UCSD-AML1 (cell line): ENCODE measurements at regions not wholly inside any gene's neighbourhood (a gene's known extent, or its start where the extent isn't known, plus 50 kb on each side); places are given as distances from the start of the nearest gene placed in this dataset.

Source experiments
- DNase-seq: peaks from one replicate; lab custom pipeline; 2025; ENCODE audit not compliant: unreplicated experiment; lab: John Stamatoyannopoulos, UW

DNA sequence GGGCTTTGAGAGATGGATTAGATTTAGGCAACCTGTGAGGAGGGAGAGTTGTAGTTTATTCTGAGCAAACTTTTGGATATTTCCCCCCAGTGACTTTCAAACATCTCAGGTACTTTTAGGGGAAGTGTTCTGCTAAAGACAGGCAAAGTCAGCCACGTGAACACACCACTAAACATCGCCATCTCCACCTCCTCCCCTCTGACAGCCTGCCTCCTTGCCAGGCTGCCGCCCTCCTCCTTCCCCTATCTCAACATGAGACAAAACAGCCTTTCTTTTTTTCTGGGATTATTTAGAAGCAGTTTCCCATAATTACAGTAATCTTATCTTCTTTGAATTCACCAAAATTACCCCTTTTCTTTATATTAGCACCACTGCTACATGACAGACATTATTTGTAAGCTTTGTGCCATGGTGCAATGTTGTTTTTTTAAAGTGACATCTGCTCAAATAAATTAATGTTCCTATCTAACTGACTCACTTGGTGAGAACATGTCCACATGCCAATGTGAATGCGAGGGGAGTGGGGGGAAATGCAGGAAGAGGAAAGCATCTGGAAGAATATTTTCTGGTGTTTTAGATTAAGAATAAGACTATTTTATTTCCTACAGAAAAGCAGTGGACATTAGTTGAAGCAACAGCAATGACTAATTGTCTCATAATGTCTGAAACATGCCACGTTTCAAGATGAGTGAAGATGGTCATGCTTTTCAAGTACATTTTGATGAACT, 147.8 kb upstream of the ATP1B1 start:
- no peak for DNase-seq

DNA sequence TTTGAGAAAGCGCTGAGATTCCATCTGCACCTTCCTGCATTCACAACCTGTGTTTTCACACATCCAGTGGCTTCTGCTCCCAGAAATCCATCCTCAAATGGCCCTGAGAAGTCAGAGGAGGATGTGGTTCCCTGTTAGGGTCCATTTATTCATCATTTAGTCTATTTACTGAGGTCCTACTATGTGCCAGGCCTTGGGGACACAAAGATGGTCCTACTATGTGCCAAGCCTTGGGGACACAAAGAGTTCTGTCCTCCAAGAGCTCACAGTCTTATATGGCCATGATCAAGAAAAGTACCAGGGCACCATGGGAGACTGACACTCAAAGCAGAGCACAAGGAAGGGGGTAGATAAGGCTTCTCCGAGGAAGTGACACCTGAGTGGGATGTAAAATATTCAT, 147.1 kb upstream of the ATP1B1 start:
- no peak for DNase-seq

DNA sequence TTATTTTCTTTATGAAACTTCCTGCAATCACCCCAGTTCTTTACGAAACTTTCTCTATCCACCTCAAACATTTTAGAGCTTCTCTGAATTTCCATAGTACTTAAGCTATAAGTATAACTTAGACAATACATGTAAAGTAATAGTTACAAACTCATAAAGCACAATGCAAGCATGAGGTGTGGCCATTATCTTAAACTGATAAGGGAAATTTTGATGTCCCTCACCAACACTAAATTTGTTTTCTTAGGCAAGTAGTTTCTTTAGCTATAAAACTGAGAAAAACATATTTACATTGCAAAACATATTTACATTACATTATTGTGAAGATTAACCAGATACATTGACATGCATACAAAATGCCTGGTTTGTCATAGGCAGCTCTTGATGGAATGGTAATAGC, 146.4 kb upstream of the ATP1B1 start:
- no peak for DNase-seq

DNA sequence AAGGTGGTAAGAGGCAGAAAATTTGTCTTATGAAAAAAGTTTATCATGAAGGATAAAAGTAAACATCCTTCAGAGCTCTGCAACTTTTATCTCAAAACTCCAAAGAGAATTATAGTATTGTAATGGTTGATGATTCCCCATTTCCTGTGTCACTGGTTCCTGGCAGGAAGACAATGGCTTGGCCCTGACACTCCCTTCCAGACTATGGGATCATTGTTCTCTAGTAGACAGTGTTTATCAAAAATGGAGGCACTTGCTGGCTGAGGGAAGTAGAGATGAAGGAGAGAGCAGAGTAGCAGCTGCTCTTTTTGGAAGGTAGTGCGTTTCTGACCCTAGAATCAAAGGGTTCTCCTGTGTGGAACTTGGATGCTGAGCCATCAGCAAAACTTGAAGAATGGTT, 145.9 kb upstream of the ATP1B1 start:
- no peak for DNase-seq

DNA sequence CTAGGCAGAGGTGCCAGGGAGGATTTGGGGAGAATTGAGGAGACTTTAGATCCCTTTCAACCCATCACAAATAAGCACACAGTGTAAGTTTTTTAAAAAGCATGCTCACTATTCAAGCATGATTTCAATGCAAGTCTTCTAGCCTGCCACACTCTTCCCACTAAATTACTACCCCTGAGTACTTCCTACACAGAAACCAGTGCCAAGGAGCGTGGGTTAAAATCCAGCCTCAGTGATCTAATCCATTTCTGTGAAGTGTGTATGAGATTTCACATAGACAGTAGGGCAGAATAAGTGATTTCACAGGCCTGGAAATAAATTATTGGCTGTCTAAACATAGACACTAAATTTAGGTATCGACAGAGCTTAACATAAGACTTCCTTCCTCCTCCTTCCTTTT, 142.9 kb upstream of the ATP1B1 start:
- no peak for DNase-seq

DNA sequence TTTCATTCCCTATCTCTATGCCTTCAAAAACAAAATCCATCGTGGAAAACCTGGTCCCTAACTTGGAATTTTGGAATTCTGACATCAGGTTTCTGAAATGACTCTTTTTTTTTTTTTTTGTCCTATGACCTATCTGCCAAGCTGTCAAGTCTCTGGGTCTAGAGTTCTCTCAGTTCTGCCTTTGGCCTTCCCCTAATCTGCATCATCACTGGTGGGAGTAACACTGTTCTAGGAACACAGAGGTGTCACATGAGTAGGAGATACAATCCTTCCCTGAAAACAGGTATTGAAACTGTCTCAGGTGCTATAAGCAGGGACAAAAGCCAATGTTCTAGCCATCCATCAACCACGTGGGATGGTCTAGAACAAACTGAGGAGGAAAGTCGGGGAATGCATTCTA, 142.0 kb upstream of the ATP1B1 start:
- no peak for DNase-seq

DNA sequence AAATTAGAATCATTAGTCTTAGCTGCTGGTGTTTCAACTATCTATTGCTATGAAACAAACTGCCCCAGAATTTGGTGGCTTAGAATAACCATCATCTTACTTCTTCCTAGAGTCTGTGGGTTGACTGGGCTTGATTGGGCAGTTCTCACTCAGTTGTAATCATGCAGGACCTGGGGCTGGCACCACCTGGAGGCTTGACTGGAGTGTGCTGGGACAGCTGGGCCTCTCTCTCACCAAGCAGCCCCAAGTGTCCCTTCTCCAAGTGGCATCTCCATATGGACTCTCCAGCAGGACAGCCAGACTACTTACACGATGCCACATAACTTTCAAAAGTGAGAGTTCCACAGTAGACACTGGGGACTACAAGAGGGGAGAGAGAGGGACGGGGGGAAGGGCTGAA, 140.3 kb upstream of the ATP1B1 start:
- no peak for DNase-seq

DNA sequence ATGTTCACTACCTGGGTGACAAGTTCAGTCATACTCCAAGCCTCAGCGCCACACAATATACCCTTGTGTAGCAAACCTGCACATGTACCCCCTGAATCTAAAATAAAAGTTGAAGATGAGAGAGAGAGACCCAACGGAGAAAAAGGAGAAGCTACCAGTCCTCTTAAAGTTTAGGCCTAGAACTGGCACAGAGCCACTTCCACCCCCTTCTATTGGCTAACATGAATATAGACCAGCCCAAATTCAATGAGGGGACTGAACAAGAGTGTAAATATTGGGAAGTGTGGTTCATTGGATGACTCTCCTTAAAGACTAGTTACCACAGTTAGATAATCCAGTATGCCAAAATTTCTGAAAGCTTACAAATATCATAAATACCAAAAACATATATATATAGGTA, 139.9 kb upstream of the ATP1B1 start:
- DNase-seq, result no peak

DNA sequence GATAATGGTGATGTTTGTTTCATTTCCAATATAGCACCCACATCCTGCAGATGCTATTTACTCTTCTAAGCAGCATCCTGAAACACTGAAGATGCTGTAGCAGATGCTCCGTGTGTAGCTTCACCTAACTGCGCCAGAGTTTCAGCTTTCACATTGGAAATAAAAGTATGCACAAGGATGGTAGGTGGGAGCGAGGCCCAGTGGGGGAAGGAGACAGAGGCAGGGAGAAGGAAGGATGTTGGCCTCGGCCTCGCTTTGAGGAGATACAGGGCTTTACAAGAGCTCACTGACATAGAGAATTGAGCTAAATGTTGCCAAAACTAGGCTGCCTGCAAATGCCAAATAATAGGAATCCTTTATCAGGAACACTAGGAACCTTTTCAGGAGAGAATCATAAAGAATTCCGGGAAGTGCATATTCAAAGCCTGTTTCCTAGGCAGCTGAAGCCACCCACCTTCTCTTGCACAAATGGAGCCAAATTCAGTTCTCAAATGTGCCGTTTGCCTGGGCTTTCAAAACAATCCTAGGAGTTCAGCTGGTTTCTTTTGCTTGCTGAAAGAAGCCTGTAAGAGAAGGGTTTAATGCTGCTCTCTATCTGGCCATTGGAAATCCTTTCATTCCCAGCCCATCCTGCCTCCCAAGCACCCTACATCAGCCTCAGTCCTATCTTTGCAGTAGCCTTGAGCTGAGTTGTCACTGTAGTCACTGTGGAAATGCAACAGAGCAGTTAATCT, 135.4 kb upstream of the ATP1B1 start:
- no peak for DNase-seq

DNA sequence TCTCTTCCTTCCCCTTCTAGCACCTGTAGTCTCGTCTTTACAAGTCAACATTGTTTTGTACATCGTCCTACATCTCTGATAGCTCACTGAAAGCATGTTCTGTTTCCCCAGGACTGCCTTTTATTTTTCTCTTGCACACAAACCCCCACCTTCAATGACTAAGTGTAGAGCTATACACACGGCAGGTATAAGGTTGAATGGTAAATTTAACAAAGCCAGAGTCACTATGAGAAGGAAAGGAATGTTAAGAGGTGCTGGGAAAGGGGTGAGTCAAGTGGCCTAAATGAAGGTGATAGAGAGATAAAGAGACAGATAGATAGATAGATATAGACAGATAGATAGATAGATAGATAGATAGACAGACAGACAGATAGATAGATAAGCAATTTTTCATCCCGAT, 134.3 kb upstream of the ATP1B1 start:
- DNase-seq, result no peak

DNA sequence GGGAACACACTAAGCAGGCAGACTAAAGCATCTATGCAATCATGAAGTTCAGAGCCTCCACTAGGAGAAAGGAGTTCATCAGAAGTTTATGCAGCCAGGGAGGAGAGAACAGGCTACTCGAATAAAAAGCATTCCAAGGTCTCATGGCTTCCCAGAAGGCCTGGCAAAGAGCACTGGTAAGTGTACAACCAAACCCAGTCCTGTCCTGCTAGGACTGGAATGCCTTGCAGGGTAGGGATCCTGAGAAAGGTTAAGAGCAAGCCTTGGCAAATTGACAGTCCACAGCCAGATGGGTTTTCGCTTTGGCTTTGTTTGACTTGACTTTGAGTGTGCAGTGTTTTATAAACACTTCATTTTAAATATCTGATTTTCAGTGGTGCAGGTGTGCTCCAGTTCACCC, 133.6 kb upstream of the ATP1B1 start:
- no peak for DNase-seq

DNA sequence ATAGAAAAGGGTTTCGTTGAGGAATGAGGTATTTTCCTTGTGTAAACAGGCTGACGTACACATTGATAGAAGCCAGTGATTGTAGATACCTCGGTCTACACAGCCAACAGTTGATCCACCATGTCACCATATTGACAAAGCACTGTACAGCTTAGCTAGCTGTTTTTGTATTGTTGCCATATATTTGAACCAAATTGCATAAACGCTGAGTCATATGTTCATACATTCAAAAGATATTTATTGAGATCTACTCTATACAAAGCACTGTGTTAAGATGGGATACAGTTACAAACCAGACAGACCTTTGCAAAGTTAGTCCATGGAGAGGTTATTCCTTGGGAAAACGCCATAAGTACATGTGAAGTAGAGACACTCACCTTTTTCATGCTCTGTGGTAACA, 132.4 kb upstream of the ATP1B1 start:
- DNase-seq, result no peak

DNA sequence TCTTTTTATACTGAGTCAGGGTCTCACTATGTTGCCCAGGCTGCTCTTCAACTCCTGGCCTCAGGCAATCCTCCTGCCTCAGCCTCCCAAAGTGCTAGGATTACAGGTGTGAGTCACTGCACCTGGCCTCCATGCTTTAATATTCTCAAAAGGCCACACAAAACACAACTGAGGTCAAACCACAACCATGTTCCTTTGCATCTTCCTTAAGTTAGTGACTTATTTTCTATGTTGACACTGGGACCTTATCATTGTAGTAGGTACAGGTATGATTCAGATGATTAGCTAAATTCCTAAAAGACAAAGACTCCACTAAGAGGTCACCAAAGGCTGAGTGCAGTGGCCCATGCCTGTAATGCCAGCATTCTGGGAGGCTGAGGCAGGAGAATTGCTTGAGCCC, 131.9 kb upstream of the ATP1B1 start:
- DNase-seq, result no peak

DNA sequence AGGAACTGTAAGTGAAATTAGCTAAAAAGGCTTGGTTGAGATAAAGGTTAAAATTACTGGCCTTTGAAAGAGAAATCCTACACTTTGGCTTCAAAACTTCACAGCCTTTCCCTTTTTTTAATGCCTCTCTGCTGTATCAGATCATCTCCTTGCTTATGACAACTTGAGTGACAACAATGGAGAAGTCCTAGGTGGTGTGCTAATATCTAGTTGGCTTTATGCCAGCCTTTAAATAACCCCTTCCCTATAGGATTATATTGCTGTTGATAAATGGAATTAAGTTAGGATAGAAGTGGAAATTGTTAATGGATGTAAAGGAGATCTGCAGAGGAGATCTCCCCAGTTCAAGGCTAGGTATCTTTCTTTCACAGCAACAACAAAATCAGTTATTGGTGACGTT, 130.2 kb upstream of the ATP1B1 start:
- DNase-seq, result no peak

DNA sequence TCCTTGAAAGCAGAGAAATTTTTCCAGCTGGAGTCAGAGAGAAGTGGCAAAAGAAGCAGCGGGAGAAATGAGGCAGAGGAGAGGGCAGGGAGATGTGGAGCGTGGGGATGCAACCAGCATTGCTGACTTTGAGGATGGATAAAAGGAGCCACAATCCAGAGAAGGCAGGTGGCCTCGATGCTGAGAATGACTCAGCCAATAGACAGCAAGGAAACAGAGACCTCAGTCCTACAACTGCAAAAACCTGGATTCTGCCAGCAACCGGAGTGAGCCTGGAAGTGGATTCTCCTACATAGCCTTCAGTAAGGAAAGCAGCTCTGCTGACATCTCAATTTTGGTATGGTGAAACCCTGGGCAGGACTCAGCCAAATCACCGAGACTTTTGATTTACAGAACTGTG, 128.9 kb upstream of the ATP1B1 start:
- no peak for DNase-seq

DNA sequence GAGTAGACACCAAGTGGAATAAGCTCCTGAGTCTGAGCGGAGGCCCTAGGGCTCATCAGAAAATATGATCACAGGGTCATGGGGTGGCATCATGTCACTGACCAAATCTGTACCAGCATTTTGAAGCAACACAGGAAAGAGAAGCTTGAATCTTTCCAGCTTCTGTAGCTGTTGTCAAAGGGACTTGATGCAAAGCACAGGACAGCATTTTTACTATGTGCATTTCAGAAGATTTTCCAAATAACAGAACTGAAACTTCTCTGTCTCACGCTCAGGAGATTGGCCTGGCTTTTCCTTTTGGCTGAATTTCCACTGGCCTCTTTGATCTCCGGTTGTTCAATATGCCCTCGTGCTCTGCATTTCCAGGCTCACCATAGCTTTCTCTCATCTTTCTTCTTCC, 127.2 kb upstream of the ATP1B1 start:
- DNase-seq, result no peak

DNA sequence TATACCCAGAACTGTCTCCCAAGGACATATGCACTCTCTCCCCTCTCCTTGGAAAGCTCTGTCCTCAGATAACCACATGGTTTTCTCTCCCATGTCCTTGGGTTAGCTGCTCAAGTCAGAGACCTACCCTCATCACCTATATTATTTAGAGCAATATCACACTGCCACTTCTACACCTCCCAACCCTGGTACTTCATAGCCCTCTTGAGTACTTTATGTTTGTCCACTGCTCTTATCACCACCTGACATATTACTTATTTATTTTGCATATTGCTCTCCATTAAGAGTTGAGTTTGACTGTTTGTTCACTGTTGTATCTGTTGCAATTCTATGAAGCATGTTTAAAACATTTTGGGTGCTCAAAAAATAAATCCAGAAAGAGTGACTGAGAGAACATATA, 126.3 kb upstream of the ATP1B1 start:
- DNase-seq, result no peak

DNA sequence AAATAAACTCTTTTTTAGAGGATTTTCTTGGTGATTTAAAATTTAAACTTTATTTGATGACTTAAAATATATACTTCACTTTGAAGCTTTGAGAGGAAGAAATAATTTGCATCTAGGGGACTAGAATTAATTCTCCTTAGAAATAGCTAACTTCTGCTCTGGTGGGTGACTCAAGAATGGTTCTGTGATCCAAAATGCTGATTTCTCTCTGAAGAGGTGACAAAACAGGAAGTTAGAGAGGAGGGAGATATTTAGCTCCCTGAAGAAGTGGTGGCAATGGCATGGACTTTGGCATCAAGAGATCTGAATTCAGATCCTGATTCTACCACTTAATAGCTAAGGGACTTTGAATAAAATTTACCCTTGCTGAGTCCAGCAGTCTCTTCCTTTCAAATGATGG, 125.8 kb upstream of the ATP1B1 start:
- DNase-seq, result no peak

DNA sequence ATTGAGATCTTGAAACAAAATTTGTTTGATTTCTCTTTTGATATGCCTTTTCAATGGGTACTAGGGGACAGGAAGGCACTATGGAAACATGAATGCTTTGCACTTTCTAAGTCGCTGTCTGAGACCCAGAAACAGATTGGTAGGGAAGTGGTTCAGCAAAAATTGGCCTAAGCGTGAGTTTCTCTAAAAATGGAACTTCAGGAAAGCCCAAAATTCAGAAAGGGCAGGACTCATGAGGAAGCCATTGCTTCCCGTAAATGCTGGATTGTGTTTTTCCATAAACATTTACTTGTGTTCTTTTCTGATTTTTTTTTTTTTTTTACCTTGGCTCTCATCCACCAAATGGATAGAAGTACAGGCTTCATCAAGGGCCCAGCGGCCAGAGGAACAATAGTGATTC, 123.7 kb upstream of the ATP1B1 start:
- DNase-seq, result no peak

DNA sequence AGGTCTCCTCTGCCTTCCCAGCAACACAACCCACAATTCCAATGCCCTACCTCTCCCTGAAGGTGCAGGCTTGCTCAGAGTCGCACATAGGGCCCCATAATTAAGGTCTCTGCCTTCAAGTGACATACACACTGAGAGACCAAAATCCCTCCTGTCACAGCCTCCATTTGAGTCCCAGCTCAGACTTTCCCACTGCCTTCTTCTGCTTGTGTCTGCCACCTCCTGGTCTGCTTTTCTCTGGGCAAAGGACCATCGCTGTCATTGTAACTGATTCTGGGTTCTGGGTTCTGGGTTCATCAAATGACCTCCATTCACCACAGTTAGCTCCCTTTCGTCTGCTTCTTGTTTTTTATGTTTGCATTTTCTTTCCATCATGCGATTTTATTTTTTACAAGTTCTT, 119.2 kb upstream of the ATP1B1 start:
- no peak for DNase-seq

DNA sequence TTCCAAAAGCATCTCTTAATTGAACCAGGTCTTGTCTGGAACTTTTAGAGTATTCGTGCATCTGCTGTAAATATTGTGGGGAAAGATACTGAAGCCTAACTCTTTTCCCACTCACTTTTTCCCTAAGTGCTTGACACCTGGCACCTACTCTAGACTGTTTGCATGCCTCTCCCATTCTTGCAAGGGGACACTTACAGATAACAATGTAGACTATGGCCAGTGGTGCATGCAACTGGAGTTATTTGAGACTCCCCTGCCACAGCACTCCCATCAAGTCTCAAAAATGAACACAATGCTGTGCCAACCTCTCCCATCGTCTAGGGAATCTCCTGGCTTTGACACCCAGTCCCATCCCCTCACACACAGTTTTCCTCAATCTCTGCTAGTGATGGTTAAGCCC, 118.6 kb upstream of the ATP1B1 start:
- DNase-seq, result no peak

DNA sequence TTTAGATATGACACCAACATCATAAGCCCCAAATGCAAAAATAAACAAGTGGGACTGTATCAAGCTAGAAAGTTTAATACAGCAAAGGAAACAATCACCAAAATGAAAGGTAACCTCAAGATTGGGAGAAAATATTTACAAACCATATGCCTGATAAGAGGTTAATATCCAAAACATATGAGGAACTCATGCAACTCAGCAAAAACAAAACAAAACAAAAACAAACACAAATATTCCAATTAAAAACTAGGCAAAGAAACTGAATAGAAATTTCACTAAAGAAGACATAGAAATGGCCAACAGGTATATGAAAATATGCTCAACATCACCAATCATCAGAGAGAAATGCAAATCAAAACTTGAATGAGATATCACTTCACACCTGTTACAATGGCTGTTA, 116.5 kb upstream of the ATP1B1 start:
- DNase-seq, result no peak
